Left kidney (tissue), 1 donor: ENCODE measurements at regions not wholly inside any gene's neighbourhood (a gene's known extent, or its start where the extent isn't known, plus 50 kb on each side); places are given as distances from the start of the nearest gene placed in this dataset.
A peak's percentile ranks its signal among the peaks of the same experiment; 100 is the strongest.

ENCODE experiments used
- DNase-seq: peaks from one replicate; pipeline ENCODE4 v3.0.0-alpha.2; 2013

DNA sequence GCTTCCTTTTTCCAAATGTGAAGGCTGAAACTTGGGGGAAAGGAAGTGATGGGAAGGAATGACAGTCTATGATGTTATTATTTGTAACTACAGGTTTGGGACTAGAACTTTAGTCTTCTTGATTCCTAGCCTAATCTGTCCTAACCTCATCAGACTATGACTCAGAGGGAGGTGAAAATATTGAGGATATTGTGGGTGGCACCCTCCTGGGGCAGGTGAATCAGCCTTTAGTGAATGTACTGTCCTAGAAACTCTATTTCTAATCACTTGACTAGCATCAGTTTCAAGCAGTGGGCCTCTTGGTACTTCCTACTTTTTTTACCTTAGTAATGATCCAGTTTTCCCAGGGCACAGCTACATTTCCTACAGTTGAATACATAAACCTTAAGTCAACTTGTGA lies 829.0 kb upstream of the API5 start:
- no peak for DNase-seq

DNA sequence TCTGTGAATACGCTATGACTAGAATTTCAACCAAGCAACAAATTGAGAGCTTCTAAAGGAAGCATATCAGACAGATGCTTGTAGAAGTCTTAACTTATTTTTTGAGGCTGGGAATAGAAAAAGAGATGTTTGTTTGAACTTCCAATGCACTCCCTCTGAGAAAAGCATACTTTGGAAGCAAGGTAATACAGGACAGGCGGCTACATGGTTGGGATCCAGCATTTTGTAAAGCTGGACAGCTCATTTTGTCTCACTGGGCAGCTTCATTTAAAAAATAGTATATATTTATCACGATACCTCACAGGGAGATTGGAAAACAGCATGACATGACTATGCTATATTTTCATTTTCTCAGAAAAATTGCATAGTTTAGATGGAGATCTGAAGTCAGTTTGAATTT lies 821.3 kb upstream of the API5 start:
- DNase-seq, result no peak

DNA sequence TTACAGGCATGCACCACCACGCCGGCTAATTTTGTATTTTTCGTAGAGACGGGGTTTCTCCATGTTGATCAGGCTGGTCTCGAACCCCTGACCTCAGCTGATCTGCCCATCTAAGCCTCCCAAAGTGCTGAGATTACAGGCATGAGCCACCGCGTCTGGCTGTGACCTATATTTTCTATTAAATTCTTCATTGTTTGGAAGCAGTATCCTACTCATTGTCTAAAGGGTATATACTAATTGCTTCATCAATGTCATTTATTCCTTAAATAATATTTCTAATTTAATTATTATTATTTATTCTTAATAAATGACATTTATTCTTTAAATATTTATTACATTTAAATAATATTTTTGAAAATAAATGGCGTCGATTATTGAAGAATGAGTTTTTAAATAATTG lies 817.3 kb upstream of the API5 start:
- DNase-seq, result no peak

DNA sequence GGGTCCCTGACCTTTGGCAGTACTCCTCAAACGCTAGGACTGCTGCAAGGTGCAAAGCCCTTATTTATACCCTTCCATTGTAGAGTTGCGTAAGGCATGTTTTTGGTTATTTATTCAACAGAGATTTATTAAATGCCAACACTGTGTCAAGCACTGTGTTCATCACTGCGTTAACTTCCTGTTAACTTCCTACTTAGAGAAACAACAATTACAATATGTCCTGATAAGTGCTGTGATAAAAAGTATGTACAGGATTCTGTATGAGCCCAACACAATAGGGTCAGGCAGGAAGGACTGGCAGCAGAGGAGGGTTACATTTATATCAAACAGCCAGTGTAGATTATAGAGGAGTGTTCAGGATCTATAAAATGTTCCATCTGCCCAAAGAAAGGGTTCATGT lies 812.8 kb upstream of the API5 start:
- no peak for DNase-seq

DNA sequence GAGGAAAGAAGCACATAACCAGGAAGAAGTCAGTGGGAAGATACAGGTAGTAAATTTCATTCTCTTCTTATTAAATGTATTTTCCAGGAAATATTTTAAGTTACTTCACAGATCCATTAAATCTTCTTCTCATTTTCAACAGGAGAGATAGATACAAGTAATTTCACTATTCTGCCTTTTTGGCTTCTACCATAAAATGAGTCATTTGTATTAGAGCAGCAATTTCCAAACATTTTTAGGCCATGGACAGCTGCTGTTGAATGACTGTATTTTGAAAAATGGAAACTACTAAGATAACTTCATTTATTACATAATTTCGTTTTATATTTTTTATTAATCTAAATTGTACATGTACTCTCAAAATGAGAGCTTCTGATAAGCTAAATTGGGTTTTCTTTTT lies 809.6 kb upstream of the API5 start:
- no peak for DNase-seq

DNA sequence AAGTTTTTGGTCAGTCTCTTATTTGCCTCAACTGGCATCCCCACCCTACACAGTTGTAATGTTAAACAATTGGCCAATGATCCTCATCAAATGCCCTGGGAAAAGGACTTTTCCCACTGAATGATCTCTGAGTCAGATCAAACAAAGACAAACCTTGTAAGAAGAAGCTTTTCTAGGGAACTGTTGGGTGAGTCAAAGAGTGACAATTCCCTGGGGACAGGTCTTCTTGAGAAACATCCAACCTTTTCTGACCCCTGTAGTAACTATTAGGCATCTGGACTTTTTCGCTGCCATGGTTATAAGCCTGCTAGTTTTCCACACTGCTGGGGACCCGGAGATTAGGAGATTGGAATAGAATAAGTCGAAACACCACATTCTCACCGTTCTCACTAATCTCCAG lies 789.8 kb upstream of the API5 start:
- DNase-seq, result no peak

DNA sequence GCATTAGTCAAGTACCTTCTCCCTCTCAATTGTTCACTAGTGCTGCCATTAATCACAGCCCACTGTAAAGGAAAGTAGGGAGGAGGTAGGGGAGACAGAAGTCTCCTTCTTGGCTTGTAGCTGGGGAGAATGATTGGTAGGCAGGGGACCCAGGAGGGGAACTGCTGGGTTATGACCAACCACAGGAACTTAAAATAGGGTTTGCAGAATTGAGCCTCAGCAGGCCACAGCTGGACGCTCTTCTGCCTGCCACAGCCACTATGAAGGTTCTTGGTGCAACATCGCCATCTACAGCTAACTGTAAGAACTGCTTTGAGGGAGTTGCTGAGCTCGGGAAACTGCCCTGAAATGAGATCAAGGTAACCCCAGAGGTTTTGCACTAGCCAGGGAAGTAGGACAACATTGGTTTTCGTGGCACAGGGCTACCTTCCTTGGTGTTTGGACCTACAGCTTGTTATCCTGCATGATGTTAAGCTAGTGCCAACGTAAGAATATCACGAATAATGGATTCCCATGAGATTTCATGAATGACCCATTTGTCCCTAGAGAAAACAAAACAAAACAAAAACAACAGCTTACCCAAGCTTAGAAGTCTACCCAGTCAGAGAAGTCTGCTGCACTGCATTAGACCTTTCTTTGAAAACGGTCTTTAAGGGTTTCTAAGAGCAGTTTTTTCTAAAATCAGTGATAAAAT lies 787.1 kb upstream of the API5 start:
- peak; percentile 84 for DNase-seq

DNA sequence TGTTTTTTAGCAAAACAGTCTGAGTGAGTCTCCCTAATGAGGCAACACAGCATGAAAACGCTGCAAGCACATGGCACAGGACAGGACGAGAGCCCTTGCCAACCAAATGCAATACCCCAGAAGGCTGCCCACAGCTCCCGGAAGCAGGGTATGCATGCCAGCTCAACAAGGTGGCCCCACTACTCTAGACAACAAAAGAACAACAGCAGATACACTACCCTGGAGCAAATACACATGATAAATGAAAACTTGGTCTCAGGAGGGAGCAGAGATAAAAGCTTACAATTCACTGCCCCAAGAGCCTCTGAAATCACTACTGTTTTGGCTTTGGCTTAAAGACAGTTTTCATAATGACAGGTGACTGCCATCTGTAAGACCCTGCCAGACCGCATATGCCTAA lies 785.4 kb upstream of the API5 start:
- DNase-seq, result no peak

DNA sequence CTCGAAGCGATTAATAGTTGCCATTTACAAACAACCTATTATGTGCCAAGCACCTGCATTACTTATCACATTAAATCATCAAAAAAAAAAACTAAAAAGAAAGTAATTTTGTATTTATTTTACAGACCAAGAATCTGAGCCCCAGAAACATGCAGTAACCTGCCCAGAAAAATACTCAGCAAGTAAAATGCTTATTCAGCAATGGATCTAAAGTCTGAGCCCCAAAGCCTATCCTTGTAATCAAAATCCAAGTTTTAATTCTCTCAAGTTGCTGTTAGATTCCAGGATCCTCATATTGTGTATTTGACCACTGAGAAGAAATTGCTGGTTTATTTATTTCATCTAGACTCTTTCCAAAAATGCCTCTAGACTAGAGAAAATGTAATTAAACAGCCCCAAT lies 783.3 kb upstream of the API5 start:
- no peak for DNase-seq

DNA sequence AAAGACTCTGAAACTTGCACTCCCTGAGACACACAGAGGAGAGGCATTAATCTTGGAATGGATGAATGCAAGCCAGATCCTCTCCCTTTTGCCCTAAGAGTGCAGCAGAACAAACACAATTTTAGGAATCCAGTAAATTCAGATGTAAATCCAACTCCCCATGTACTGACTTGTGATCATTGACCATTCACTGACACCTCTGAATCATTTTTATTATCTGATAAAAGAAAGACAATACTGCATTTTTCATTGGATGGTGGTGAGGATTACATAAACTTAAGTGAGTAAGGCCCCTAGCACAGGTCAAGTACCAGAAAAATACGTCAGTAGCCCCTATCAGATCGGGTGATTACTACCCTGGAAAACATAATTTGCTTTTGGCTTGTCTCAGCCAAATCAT lies 782.9 kb upstream of the API5 start:
- DNase-seq, result peak; percentile 41

DNA sequence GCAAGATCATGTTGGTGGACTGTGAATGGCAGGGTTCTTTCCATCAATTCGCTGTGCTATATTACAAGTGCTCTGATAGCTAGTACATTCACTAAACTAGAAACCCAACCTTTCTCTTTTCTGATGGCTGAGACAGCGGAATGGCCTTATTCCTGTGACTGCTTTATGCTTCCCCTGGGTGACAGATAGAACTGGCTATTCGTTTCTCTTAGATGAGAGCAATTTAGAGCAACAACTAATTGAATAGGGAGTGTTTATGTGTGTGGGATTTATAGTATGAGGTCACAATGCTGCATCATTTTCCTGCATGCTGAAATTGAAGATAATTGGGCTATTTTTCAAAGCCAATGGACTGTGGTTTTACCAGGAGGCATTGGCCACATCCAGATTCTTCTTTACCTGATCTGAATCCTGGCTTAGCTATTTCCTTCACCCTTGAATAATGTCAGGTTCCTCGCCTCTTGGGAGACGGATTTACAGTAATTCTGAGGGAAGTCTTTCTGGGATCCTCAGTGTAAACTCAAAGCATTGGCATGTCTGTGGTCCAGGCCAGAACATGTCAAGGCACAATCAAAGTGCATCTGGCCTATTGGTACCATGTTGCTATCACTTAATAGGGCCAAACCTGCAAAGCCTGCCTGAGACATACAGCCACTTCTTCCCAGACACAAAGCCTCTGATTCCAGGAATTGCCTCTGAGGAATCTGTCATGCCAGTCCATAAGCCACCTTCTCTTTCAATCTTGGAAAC lies 775.0 kb upstream of the API5 start:
- no peak for DNase-seq

DNA sequence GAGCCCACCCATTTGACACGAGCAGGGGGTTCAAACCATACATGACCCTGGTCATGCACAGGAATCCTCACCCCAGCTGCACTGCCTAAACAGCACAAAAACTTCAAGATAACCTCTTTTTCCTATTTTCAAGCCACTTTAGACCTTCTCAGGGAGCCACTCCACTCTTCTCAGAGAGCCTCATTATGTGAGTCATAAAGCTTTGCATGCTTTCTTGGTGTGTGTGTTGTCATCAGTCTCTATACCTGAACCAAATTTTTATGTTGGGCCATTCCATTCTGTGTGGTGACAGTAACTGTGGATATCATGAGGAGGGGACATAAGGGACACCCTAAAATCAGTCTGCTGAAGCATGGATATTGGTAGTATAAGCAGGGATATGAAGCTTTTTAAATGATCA lies 769.5 kb upstream of the API5 start:
- DNase-seq, result no peak

DNA sequence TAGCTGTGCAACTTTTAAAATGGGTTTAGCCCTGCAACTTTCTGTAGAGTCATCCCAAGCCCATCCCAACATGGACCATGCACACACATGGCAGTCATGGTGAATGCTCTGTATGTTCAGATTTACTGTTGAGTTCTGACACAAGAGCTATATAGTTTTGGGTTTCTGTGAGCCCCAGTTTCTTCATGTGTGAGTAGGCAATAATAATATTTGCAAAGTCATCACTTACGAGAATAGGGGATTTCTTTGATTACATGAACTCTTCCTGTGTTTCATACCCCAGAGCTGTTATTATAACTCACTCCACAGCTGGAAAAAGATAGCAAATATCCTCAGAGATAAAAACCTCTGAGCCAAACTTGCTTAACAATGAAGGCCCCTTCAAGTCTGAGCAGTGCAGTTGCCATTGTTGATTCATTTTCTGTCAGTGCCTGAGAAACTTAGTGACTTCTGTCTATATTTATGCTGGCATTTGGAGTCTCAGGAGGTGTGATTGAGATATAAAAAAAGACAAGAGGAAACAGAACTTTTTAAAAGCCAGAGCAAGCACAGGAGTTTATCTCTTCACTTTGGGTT lies 767.9 kb upstream of the API5 start:
- DNase-seq, result no peak

DNA sequence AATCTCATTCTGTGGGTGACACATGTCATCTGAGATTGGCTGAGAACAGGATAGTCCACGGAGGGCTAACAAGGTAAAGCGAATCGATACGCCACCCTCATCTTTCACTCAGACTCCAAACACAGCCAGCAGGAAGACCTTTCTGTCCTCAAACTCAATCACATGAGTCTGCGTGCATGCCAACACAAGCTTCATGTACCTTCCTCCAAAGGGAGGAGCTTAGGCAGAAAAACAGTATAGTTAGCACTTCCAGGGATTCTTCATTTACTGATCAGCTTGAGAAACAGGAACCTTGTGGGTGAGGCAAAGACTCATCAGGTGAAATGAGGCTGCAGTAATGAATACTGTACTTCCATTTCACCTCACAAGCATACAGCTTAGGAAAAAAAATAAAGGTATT lies 767.1 kb upstream of the API5 start:
- no peak for DNase-seq

DNA sequence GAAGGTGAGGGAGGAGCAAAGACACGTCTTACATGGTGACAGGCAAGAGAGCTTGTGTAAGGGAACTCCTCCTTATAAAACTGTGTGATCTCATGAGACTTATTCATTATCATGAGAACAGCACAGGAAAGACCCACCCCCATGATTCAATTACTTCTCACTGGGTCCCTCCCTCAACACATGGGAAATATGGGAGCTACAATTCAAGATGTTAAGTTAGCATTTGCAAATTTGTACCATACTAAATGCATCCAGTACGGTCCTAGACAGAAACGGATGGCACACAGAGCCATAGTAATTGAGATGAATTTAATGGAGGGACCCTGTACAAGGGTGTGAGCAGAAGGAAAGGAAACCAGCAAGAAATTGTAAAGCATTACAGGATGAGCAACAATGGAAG lies 765.8 kb upstream of the API5 start:
- no peak for DNase-seq

DNA sequence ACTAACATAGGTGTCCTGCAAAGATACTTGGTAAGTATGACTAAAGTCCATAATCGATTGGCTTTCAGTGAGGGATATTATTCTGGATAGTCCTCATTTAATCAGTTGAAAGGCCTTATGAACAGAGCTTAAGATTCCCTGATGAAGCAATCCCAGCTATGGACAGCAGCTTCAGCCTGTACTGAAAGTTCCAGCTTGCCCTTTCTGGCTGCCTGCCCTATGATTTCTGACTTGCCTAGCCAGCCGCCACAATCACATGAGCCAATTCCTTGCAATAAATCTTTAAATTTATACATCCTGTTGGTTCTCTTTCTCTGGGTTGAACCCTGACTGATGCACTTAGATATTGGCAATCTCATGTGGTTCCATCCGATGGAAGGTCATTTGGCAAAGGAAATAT lies 759.0 kb upstream of the API5 start:
- no peak for DNase-seq

DNA sequence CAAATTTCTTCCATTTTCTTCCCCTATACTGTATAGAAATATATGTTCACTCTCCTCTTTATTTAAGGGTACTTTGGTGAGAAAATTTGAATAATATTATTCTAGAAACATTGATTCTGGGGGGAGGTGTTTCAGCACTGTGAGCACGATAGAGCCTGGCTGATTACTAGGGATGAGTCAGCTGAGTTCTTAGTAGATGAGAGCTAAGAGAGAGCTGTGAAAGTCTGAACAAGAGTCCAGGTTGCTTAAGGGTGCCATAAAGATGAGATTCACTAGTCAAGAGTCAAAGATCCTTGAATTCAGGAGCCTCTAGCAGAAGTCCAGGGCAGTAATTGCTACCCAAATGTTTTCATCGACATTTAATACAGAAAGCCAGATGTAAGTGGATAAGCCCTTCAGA lies 756.6 kb upstream of the API5 start:
- DNase-seq, result no peak

DNA sequence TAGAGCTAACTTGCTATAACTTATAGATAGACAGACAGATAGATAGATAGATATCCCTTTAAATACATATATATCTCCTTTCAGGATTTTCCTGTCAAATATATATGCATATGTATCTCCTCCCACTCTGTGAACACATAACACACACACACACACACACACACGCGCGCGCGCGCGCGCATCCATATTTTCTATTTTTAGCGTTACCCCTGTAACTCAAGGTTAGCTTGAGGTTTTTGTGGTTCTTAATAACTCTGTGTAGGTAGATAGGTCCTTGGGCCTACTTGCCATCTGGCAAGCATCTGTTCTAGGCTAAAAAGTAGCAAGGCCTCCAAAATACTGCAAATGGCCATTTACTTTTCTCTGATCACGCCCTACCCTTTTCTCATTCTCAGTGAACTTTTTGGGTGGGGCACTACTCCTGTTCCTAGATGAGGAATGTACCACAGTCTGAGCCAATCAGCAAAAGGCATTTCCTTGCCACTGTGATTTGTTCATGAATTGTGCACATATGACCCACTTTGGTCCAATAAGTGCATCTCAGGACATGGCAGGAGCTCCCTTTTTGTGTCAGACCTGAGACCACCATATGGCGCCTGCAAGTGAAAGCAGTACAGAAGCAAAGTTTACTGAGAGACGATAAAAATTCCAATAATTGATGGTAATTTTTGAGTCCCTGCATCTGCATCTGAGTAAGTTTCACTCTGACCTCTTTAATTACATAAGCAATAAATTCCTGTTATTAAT lies 740.5 kb upstream of the API5 start:
- DNase-seq, result no peak

DNA sequence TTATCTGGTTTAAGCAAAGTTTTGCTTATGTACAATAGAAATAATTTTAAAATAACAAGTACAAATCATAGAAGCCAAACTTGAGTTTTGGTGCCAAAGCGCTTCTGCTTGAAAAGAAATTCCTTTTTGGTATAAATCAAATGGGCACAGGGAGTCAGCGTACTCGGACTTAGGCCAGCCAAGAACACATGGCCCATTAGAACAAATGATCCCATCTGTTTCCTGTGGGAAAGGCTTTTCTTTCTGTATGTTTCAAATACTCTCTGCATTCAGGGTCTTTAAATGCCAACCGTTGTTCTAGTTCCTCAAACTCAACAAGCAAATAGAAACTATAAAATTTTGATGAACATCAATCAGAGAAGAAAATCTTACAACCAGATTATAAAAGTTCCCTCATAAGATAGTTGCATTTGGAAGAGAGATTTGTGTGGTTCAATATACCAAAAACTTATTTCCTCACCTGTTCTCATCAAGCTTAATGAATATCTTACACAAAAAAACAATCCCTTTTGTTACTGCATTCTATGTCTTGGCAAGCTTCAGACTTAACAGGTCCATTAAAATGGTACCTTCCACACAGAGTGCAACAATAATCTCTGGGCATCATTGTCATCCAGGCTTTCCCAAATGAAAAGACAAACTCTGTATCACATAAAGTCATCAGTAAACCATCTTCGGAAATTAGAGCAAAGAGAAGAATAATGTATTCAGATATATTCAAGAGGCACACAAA lies 739.8 kb upstream of the API5 start:
- no peak for DNase-seq

DNA sequence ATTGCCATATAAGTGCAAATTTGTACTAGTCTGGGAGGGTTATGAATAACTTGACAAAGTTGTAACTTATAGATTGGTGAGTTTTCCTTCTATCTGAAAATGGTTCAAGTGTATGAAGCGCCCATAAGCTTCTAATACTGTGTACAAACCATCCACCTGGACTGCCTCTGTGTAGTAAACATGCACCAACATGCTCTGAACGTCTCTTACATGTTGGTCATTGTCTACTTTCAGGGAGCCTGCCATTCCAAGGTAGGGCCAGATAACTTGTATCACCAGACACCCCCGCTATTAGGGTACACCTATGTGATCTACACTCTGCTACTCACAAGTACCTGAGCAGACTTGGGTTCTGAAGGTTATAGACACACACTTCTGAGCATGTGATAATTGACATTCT lies 735.5 kb upstream of the API5 start:
- no peak for DNase-seq

DNA sequence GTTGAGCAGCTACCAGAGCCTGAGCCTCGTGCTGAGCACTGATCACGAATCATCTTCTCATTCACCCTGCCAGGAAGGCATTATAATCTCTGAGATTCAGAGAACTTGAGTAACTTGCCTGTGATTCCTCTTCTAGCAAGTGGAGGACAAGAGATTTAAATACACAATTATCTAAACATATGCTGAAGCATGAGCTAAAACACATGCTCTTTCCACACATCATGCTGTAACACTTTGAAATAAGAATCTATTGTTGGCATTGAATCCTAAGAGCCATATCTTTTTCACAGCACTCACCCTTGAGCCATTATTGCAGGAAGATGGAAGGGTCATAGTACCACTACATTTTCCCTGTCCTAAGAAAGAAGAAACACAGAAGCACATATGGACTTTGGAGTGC lies 722.5 kb upstream of the API5 start:
- DNase-seq, result no peak

DNA sequence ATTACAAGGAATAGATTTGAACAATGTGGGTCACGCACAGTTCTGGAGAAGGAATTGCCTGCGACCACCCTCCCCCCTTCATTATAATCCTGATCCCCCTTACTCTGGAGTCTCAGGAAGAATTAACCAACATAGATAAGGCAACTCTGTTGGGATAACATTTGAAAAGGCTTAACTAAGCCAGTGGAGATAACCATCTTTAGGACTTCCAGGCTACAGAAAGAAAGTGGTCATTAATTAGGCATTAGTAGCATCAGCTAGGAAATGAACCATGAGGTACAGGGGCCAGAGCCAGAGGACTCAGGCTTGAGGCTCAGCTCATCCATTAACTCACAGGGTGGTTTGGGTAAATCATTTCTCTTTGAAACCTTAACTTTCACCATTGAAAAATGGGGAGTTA lies 720.0 kb upstream of the API5 start:
- DNase-seq, result no peak
